Testis (tissue), 2 donors: ENCODE measurements at regions not wholly inside any gene's neighbourhood (a gene's known extent, or its start where the extent isn't known, plus 50 kb on each side); places are given as distances from the start of the nearest gene placed in this dataset.

ENCODE experiments used
- DNase-seq: peaks from one replicate; pipeline ENCODE4 v3.0.0-alpha.2; 2019
- H3K27ac ChIP-seq, 2 donors: fragments of 200-600 bp; sonication (generic); one replicate each; pipeline ENCODE4 v1.5.1; 2019
- H3K27me3 ChIP-seq: fragments of 200-600 bp; sonication (generic); one replicate; pipeline ENCODE4 v1.5.1; 2019
- H3K36me3 ChIP-seq: fragments of 200-600 bp; sonication (generic); one replicate; pipeline ENCODE4 v1.5.1; 2017; ENCODE audit warnings: low read depth; ENCODE audit errors: missing control alignments
- H3K4me1 ChIP-seq: fragments of 200-600 bp; sonication (generic); one replicate; pipeline ENCODE4 v1.5.1; 2019
- H3K4me3 ChIP-seq, 2 donors: fragments of 200-600 bp; sonication (generic); one replicate each; pipeline ENCODE4 v1.5.1; 2017 to 2019
- H3K9me3 ChIP-seq: fragments of 200-600 bp; sonication (generic); one replicate; pipeline ENCODE4 v1.5.1; 2017
- POLR2A ChIP-seq: fragments of 450-650 bp; IDR thresholded peaks from one replicate; pipeline ENCODE4 v1.6.1; 2017; ENCODE audit warnings: antibody characterized with exemption, mild to moderate bottlenecking, moderate library complexity
- WGBS, 2 donors: methylation state at CpG; one replicate each; pipeline ENCODE4 v1.1.5; 2018; 5-methylcytosine and 5-hydroxymethylcytosine counted together
- intact Hi-C: fragments of 100-400 bp; cut with DNase I; formaldehyde crosslinking; loops from one replicate; pipeline ENCODE4 v1.15.1; 2023; ENCODE audit warnings: low total_unique reads
- TF ChIP-seq, protein P1 (sequence below), 3 experiments: fragments of 450-650 bp in 2 of 3; fragments of 200-600 bp in 1 of 3; sonication (generic) in 1 of 3; IDR thresholded peaks; one replicate each; pipeline ENCODE4 v1.5.1; 2016 to 2019; ENCODE audit warnings: antibody characterized with exemption in 3 of 3, mild to moderate bottlenecking in 2 of 3, moderate library complexity in 1 of 3

GRCh38 chr6:87799651-87800050 lies 97.6 kb upstream of the AKIRIN2 start:
- Histone ChIP-seq H3K36me3 (no peaks in the 10 kb centered on the region), H3K4me3 (no peak overlapping the region), H3K27ac (no peak overlapping the region), H3K4me1 (peaks cover 5% of the 10 kb centered on the region), H3K27me3 (no peaks in the 10 kb centered on the region), H3K9me3 (no peaks in the 10 kb centered on the region)
- intact Hi-C loops, result no loop called here
- TF ChIP-seq POLR2A, result no peak
- TF ChIP-seq, protein P1, sequence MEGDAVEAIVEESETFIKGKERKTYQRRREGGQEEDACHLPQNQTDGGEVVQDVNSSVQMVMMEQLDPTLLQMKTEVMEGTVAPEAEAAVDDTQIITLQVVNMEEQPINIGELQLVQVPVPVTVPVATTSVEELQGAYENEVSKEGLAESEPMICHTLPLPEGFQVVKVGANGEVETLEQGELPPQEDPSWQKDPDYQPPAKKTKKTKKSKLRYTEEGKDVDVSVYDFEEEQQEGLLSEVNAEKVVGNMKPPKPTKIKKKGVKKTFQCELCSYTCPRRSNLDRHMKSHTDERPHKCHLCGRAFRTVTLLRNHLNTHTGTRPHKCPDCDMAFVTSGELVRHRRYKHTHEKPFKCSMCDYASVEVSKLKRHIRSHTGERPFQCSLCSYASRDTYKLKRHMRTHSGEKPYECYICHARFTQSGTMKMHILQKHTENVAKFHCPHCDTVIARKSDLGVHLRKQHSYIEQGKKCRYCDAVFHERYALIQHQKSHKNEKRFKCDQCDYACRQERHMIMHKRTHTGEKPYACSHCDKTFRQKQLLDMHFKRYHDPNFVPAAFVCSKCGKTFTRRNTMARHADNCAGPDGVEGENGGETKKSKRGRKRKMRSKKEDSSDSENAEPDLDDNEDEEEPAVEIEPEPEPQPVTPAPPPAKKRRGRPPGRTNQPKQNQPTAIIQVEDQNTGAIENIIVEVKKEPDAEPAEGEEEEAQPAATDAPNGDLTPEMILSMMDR (IDR thresholded peaks at IDR 0.05), result no peak
- DNase-seq, result no peak
- 79 to 85% methylated on average over 6 of the region's 6 CpGs for WGBS, 2 donors

DNA sequence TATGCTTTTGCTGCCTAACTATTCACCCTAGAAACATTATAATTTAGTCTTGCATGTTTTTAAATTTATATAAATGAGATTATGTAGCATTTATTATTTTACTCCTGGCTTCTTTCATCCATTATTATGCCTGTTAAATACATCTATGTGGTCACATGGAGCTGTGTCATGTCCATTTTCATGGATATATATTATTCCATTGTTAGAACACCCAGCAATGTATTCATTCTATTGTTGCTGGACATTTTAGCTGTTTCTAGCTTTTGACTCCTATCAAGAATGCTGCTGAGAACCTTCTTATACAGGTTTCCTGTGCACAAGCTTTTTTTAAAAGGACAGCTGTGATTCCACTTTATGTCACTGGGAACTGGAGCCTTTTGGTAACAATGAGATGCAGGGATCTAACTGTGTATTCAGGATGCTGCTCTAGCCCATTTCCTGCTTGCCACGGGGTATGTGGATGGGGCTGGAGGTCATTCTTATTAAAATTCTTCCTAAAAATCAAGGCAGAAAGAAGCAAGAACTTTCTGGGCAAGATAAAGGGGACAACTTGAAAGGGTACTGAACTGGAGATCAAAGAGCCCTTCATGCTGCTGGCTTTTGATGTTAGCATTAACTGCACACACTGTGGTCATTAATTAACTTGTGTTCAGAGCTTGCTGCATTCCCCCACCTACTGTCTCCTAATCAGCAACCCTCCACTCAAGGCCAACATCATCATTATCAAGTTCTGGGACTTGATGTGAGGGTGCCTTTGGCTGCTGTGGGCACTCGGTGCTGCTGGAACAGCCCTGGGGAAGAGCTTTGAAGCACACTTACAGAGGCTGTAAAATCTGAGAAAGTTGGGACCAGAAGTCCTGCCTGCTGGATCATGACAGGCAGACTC lies 96.6 kb upstream of the AKIRIN2 start:
- DNase-seq, result no peak
- no peaks in the 10 kb centered on the region for H3K9me3 ChIP-seq
- intact Hi-C loops, result no loop called here
- no peak overlapping the region for H3K4me3 ChIP-seq
- TF ChIP-seq, protein P1 (IDR thresholded peaks at IDR 0.05), result no peak
- no peak for TF ChIP-seq POLR2A
- WGBS, 2 donors, result 31 to 44% methylated on average over 2 of the region's 2 CpGs
- peaks cover 5% of the 10 kb centered on the region for H3K4me1 ChIP-seq
- H3K27ac ChIP-seq, result no peak overlapping the region
- no peaks in the 10 kb centered on the region for H3K27me3 ChIP-seq
- no peaks in the 10 kb centered on the region for H3K36me3 ChIP-seq

- H3K4me1 ChIP-seq, result peaks cover 9% of the 10 kb centered on the region
- no peak for TF ChIP-seq POLR2A
- TF ChIP-seq, protein P1 (IDR thresholded peaks at IDR 0.05), result no peak
- H3K4me3 ChIP-seq, result no peak overlapping the region
- no peaks in the 10 kb centered on the region for H3K36me3 ChIP-seq
- no peak overlapping the region for H3K27ac ChIP-seq
- WGBS, 2 donors, result 73 to 75% methylated on average over 11 of the region's 11 CpGs
- H3K27me3 ChIP-seq, result no peaks in the 10 kb centered on the region
- no peak for DNase-seq
- intact Hi-C loops, result no loop called here
- H3K9me3 ChIP-seq, result no peaks in the 10 kb centered on the region
Observed at GRCh38 chr6:87794922-87795885, 93.2 kb upstream of the AKIRIN2 start.

DNA sequence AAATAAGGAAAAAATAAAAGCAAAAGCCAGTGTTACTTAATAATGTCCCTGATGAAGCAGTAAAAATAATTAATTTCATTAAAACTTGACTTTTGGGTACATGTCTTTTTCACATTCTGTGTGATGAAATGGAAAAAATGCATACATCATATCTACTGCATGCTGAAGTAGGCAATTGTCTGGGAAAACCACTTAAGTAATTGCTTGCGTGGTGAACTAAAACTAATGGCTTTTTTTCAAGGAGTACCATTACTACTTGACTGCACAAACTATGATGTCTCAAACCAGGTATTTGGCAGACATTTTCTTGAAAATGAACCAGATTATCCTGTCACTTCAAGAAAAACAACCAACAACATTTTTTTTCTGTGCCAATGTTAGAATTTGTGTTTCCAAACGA lies 91.3 kb upstream of the AKIRIN2 start:
- 92 to 98% methylated on average over 2 of the region's 2 CpGs for WGBS, 2 donors

More for the DNA sequence above, 91.3 kb upstream of the AKIRIN2 start:
- peaks cover 9% of the 10 kb centered on the region for H3K4me1 ChIP-seq
- no peaks in the 10 kb centered on the region for H3K27me3 ChIP-seq
- TF ChIP-seq, protein P1 (IDR thresholded peaks at IDR 0.05), result no peak
- no peak for TF ChIP-seq POLR2A
- H3K36me3 ChIP-seq, result no peaks in the 10 kb centered on the region
- intact Hi-C loops, result no loop called here
- no peak for DNase-seq
- no peak overlapping the region for H3K4me3 ChIP-seq
- no peak overlapping the region for H3K27ac ChIP-seq
- H3K9me3 ChIP-seq, result no peaks in the 10 kb centered on the region
